Suprapubic skin (tissue), 4 donors: ENCODE measurements at regions not wholly inside any gene's neighbourhood (a gene's known extent, or its start where the extent isn't known, plus 50 kb on each side); places are given as distances from the start of the nearest gene placed in this dataset.

Experiments
- CTCF ChIP-seq, 2 donors: fragments of 200-600 bp in 1 of 2; fragments of 450-650 bp in 1 of 2; sonication (generic) in 1 of 2; IDR thresholded peaks; one replicate each; pipeline ENCODE4 v1.5.1; 2016 to 2019; ENCODE audit warnings: antibody characterized with exemption in 2 of 2, mild to moderate bottlenecking in 1 of 2, moderate library complexity in 1 of 2
- EP300 ChIP-seq: sonication (generic); formaldehyde crosslinking; IDR thresholded peaks from one replicate; pipeline ENCODE4 v1.6.1; 2017; ENCODE audit warnings: antibody characterized with exemption
- POLR2A ChIP-seq, 2 donors: fragments of 450-650 bp; IDR thresholded peaks; one replicate each; pipeline ENCODE4 v1.6.1; 2017; ENCODE audit warnings: antibody characterized with exemption in 2 of 2, mild to moderate bottlenecking in 2 of 2, moderate library complexity in 2 of 2
- POLR2AphosphoS5 ChIP-seq, 3 donors: sonication (generic); formaldehyde crosslinking; IDR thresholded peaks; one replicate each; pipeline ENCODE4 v1.6.1; 2017; ENCODE audit warnings: antibody characterized with exemption in 3 of 3

DNA sequence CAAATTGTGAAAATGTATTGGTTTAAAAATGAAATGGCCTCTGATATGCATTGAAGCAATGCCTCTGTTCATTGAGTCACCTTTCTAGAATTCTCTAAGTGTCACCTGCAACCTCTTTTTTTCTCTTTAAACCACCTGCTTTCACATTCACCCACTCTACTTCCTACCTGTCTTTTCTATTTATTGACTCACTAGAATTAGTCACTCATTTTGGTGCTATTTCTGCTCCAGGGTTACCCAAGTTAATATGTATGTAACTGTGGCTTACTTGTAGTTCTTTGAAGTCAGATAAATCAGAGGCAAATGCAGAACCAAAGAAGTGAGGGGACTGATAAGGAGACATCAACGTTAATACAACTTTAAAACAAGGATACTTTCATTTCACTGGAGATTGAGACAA lies 674.7 kb downstream of the CCSER2 start:
- TF ChIP-seq CTCF (IDR thresholded peaks at IDR 0.05) (no peak), POLR2AphosphoS5 (IDR thresholded peaks at IDR 0.05) (no peak), POLR2A (IDR thresholded peaks at IDR 0.05) (no peak), EP300 (no peak)
